ENCODE measurements at regions not wholly inside any gene's neighbourhood (a gene's known extent, or its start where the extent isn't known, plus 50 kb on each side); places are given as distances from the start of the nearest gene placed in this dataset.

GRCh38 chrX:37904833-37905232, 57.5 kb upstream of the DYNLT3 start:
- DNase-seq (ENCODE audit: low read depth in 1 of 2, low spot score in 2 of 2) = no peak
- TF ChIP-seq HDAC2 (IDR thresholded peaks at IDR 0.05; ENCODE audit: borderline replicate concordance in 1 of 2, low read depth in 2 of 2, low read length in 2 of 2) (no peak), JUND (IDR thresholded peaks at IDR 0.05; ENCODE audit: low read length) (no peak), CTBP2 (IDR thresholded peaks at IDR 0.05; ENCODE audit: borderline replicate concordance, insufficient read depth, insufficient read length, low read length) (no peak), POU5F1 (IDR thresholded peaks at IDR 0.05; ENCODE audit: low read depth, low read length) (no peak), EGR1 (IDR thresholded peaks at IDR 0.05; ENCODE audit: borderline replicate concordance, low read depth, low read length) (no peak), SIN3A (conservative IDR thresholded peaks at IDR 0.05 in 1 of 2, IDR thresholded peaks at IDR 0.05 in 1 of 2; ENCODE audit: low read depth in 1 of 2, low read length in 2 of 2) (no peak), GTF2F1 (IDR thresholded peaks at IDR 0.05; ENCODE audit: borderline replicate concordance, low read depth, low read length) (no peak), KDM4A (IDR thresholded peaks at IDR 0.05; ENCODE audit: low read depth, low read length, severe bottlenecking) (no peak), EP300 (IDR thresholded peaks at IDR 0.05; ENCODE audit: borderline replicate concordance in 1 of 2, low read depth in 2 of 2, low read length in 2 of 2) (no peak), GABPA (IDR thresholded peaks at IDR 0.05; ENCODE audit: borderline replicate concordance, insufficient read depth, low read length) (no peak), SUZ12 (IDR thresholded peaks at IDR 0.05; ENCODE audit: low read length) (no peak), ASH2L (IDR thresholded peaks at IDR 0.05; ENCODE audit: low read length) (no peak), NANOG (IDR thresholded peaks at IDR 0.05; ENCODE audit: insufficient read depth, low read depth, low read length, poor library complexity, severe bottlenecking) (no peak), BRCA1 (IDR thresholded peaks at IDR 0.05; ENCODE audit: low read depth, low read length) (no peak)

More at GRCh38 chrX:37904833-37905232, 57.5 kb upstream of the DYNLT3 start:
- Histone ChIP-seq H4K8ac (ENCODE audit: extremely low read depth, insufficient read depth, low read length) (no peak overlapping the region), H3K27me3 (replicated peaks in 1 of 4; ENCODE audit: control insufficient read depth in 3 of 4, extremely low read depth in 1 of 4, insufficient read depth in 3 of 4, low read length in 3 of 4) (no peaks in the 10 kb centered on the region), H3K23ac (ENCODE audit: insufficient read length) (no peak overlapping the region), H3K79me2 (ENCODE audit: control insufficient read depth in 1 of 2, insufficient read depth in 2 of 2, low read length in 2 of 2) (no peaks in the 10 kb centered on the region), H3K4me1 (replicated peaks in 1 of 4; ENCODE audit: control insufficient read depth in 3 of 4, insufficient read depth in 4 of 4, low read length in 3 of 4) (no peaks in the 10 kb centered on the region), H2BK120ac (replicated peaks; ENCODE audit: low read depth, low read length) (no peak overlapping the region), H3K9ac (replicated peaks in 1 of 4; ENCODE audit: extremely low read depth in 1 of 4, low read depth in 3 of 4, low read length in 3 of 4) (no peak overlapping the region), H3K4me3 (ENCODE audit: extremely low read depth in 1 of 4, insufficient read depth in 2 of 4, low read depth in 3 of 4, low read length in 4 of 4) (no peak overlapping the region), H3K4ac (replicated peaks; ENCODE audit: insufficient read length, low read depth, low read length) (no peak overlapping the region), H3K23me2 (ENCODE audit: low read depth, low read length) (no peaks in the 10 kb centered on the region), H3K79me1 (ENCODE audit: low read depth, low read length) (no peaks in the 10 kb centered on the region), H2AFZ (ENCODE audit: low read length) (no peak overlapping the region), H2BK20ac (ENCODE audit: low read length) (no peak overlapping the region), H2BK15ac (ENCODE audit: low read length) (no peak overlapping the region), H3K14ac (ENCODE audit: insufficient read length) (no peak overlapping the region), H3K4me2 (ENCODE audit: insufficient read depth in 1 of 2, low read depth in 2 of 2, low read length in 2 of 2) (no peak overlapping the region; a peak in 1 of 4 replicates), H2BK12ac (ENCODE audit: low read depth, low read length) (no peak overlapping the region), H3K9me3 (ENCODE audit: insufficient read depth in 2 of 2, low read depth in 1 of 2, low read length in 1 of 2) (no peaks in the 10 kb centered on the region), H3K56ac (replicated peaks; ENCODE audit: insufficient read length, low read depth, low read length) (no peak overlapping the region), H4K91ac (replicated peaks; ENCODE audit: insufficient read length, low read length) (no peak overlapping the region), H2BK5ac (ENCODE audit: low read depth, low read length) (no peak overlapping the region), H3K36me3 (ENCODE audit: control insufficient read depth in 2 of 4, insufficient read depth in 4 of 4, low read length in 3 of 4) (no peaks in the 10 kb centered on the region), H2AK5ac (ENCODE audit: low read depth, low read length) (no peak overlapping the region), H3K18ac (ENCODE audit: extremely low read depth, low read length) (no peak overlapping the region), H4K5ac (ENCODE audit: insufficient read length, low read depth, low read length) (no peak overlapping the region), H3K27ac (ENCODE audit: low read depth, low read length) (no peak overlapping the region), H4K20me1 (replicated peaks in 1 of 2; ENCODE audit: control insufficient read depth in 1 of 2, insufficient read depth in 2 of 2, low read length in 2 of 2) (no peaks in the 10 kb centered on the region)
- 70% methylated on average over 2 of the region's 2 CpGs; no CpG with 5 or more reads in 1 of the 2 experiments for WGBS, 2 experiments (ENCODE audit: extremely low coverage in 1 of 2, insufficient coverage in 1 of 2, insufficient read length in 1 of 2, insufficient replicate concordance in 2 of 2, low coverage in 1 of 2, low lambda C conversion rate in 2 of 2, missing lambda C conversion rate in 1 of 2)
- CTCF ChIA-PET (ENCODE audit: partially characterized antibody) = interaction anchor here (0.9 to 1.9 kb wide), 3 partner anchors 10 to 270 kb away, joined by 3 to 5 read pairs (median 3); no protein-coding TSS in a partner anchor
- POLR2A ChIA-PET (ENCODE audit: partially characterized antibody) = interaction anchor here (0.6 kb wide), 1 partner anchor 29 kb away, joined by 3 read pairs; no protein-coding TSS in a partner anchor
- FAIRE-seq = no peak
